Bronchial epithelial cell (primary cell): ENCODE measurements at regions not wholly inside any gene's neighbourhood (a gene's known extent, or its start where the extent isn't known, plus 50 kb on each side); places are given as distances from the start of the nearest gene placed in this dataset.
A peak's percentile ranks its signal among the peaks of the same experiment; 100 is the strongest.

Source experiments
- DNase-seq: peaks from one replicate; pipeline ENCODE4 v3.0.0-alpha.2; 2010; ENCODE audit warnings: low read depth
- FAIRE-seq: peaks from 2 replicates; lab custom pipeline; 2011; peaks lifted over from hg19 to GRCh38; lab: Jason Lieb, UNC
- H3K27me3 ChIP-seq: 2 replicates; pipeline ENCODE4 v1.5.1; 2011; ENCODE audit warnings: low read length; ENCODE audit not compliant: control insufficient read depth, insufficient read depth
- H3K36me3 ChIP-seq: 2 replicates; pipeline ENCODE4 v1.5.1; 2011; ENCODE audit warnings: low read length; ENCODE audit not compliant: control insufficient read depth, insufficient read depth
- H3K4me3 ChIP-seq: 2 replicates; pipeline ENCODE4 v1.5.1; 2011; ENCODE audit warnings: mild to moderate bottlenecking, low read depth, low read length, control low read depth
- TF ChIP-seq, protein P1 (sequence below): IDR thresholded peaks from 2 replicates; pipeline ENCODE4 v1.5.1; 2011; ENCODE audit warnings: mild to moderate bottlenecking, moderate library complexity, low read length, control low read depth, inconsistent platforms; ENCODE audit not compliant: insufficient read depth, severe bottlenecking

DNA sequence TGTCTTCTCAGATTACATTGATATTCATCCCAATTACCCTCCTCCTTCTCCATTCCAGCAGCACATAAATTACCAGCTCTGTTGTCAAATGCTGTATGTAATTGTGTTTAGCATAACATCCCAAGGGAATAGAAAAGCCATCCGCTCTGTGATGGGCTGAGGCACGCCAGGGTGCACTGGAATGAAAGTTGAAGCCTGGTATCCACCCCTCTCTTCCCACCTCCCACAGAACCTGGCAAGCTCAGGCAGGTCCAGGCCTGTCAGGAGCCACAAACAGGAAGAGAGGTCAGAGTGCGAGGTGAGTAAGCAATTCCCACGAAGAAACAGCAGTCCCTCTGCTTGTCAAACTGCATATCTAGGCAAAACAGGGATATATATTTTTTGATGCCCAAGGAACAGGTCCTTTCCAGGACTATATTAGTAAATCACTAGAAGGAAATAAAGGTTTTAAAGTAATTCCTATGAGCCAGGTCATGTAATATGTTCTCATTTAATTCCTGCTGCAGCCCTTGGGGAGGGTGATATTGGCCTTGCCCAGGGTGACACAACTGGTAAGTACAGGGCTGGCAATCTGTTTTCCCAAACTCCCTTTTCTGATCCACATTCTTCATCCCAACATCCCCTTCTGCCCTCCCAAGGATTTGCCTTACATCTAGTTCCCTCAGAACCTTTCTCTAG lies 155.6 kb upstream of the GHITM start:
- no peak for FAIRE-seq
- TF ChIP-seq, protein P1, sequence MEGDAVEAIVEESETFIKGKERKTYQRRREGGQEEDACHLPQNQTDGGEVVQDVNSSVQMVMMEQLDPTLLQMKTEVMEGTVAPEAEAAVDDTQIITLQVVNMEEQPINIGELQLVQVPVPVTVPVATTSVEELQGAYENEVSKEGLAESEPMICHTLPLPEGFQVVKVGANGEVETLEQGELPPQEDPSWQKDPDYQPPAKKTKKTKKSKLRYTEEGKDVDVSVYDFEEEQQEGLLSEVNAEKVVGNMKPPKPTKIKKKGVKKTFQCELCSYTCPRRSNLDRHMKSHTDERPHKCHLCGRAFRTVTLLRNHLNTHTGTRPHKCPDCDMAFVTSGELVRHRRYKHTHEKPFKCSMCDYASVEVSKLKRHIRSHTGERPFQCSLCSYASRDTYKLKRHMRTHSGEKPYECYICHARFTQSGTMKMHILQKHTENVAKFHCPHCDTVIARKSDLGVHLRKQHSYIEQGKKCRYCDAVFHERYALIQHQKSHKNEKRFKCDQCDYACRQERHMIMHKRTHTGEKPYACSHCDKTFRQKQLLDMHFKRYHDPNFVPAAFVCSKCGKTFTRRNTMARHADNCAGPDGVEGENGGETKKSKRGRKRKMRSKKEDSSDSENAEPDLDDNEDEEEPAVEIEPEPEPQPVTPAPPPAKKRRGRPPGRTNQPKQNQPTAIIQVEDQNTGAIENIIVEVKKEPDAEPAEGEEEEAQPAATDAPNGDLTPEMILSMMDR = no peak
- peak; percentile 88 for DNase-seq

DNA sequence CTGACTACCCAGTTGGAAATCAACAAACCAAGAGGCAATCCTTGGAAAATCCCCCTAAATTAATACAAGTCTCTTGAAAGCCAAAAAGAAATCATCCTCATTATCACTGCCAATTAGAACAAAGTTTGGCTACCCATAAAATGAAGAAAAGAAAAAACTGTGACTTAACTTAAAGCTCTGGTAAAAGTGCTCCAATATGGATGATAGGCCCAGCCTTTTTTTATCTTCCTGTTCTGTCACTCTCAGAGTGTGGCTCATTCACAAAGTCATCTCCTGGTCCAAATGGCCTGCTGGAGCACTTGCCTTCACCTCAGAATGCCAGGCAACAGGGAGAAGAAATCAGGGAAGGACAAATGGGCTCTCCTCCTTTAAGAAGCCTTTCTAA lies 155.1 kb upstream of the GHITM start:
- Histone ChIP-seq H3K36me3 (no peaks in the 10 kb centered on the region), H3K27me3 (no peaks in the 10 kb centered on the region), H3K4me3 (no peak overlapping the region)
- FAIRE-seq (no peak), DNase-seq (no peak)
- TF ChIP-seq, protein P1 = no peak

More for the DNA sequence above, 155.6 kb upstream of the GHITM start:
- no peaks in the 10 kb centered on the region for H3K36me3 ChIP-seq
- H3K27me3 ChIP-seq = no peaks in the 10 kb centered on the region
- no peak overlapping the region for H3K4me3 ChIP-seq

DNA sequence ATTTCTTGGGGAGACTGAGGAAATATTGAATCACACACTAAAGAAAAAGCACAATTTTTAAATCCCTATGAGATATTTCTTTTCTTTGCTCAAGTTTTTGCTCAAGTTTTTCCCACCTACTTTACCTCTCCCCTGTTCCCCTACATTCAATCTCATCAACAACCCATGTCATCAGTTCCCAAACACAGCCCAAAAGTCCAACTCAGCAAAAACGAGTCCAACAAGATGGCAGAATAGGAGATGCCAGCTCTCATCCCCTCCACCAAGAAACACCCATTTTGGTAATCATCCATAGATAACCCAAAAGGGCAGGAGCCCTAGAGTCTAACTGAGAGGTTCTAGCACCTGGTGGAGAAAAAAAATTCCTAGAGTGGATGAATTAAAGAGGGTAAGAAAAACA lies 152.5 kb upstream of the GHITM start:
- FAIRE-seq = no peak
- no peak overlapping the region for H3K4me3 ChIP-seq
- TF ChIP-seq, protein P1 = no peak
- DNase-seq = no peak
- H3K36me3 ChIP-seq = no peaks in the 10 kb centered on the region
- no peaks in the 10 kb centered on the region for H3K27me3 ChIP-seq

DNA sequence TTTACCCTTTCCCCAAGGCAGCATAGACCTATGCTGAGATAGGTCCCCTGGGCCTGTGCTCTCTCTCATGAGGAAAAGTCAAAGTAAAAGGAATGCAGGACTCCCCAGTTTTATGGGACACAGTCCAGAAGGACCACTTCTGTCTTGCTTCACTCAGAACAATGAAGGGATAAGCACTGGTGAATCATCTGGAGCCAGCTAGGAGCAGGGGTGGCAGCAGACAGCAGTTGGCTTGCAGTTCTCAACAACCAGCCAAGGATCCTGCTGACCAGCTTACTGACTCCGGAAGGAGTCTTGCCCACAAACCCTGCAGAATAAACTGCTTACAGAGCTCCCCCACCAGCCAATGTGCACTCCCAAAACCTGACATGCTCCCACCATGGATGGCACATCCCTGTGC lies 152.1 kb upstream of the GHITM start:
- Histone ChIP-seq H3K27me3 (no peaks in the 10 kb centered on the region), H3K4me3 (no peak overlapping the region), H3K36me3 (no peaks in the 10 kb centered on the region)
- DNase-seq (no peak), FAIRE-seq (no peak)
- TF ChIP-seq, protein P1 = no peak

DNA sequence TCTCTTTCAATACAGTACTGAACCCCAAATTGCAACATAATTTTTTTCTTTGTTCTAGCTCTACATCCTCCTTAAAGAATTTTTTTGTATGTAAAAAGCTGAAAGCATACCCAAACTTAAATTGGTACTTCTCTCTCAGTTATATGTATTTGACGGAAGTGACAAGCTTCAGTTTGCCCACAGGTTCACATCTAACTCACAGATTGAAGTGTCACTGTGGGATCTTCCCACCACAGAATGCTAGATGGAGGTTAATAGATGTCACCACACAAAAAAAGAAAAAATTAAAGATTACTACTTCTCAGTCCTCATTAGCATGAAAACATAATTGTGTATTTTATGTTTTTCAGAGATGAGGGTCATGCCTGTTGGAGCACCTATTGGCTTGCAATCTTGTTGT lies 150.9 kb upstream of the GHITM start:
- TF ChIP-seq, protein P1 = no peak
- no peak for DNase-seq
- Histone ChIP-seq H3K4me3 (no peak overlapping the region), H3K36me3 (no peaks in the 10 kb centered on the region), H3K27me3 (no peaks in the 10 kb centered on the region)
- FAIRE-seq = no peak

DNA sequence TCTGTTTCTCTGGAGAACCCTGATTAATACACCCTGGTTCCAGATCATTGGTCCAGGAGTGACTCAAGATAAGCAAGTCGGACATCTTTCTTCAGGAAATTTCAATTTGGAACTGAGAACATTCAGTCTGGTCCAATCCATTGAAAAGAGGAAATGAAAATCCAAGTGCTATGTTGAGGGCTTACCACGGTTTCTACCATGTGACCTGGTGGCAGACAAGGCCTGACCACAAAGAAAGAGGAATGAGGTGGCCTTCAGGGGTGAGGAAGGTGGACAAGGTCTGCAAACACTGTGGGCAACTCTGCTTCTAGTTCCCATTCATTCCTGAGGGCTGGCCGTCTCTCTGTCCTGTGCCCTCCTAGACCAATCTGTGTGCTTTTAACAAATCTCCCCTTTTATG lies 149.2 kb upstream of the GHITM start:
- no peak for DNase-seq
- H3K36me3 ChIP-seq = no peaks in the 10 kb centered on the region
- no peak for FAIRE-seq
- H3K27me3 ChIP-seq = no peaks in the 10 kb centered on the region
- TF ChIP-seq, protein P1 = no peak
- H3K4me3 ChIP-seq = no peak overlapping the region
